HG03066 (cell line): ENCODE measurements at regions not wholly inside any gene's neighbourhood (a gene's known extent, or its start where the extent isn't known, plus 50 kb on each side); places are given as distances from the start of the nearest gene placed in this dataset.
"Not testable (repeated sequence)": the region's sequence is repeated elsewhere in the genome, so short reads cannot be mapped to it uniquely, and the experiment has no call there.

Source experiments
- ATAC-seq: cut with Tn5 transposase; IDR thresholded peaks from one replicate; pipeline ENCODE4 v1.9.1; 2021; ENCODE audit warnings: low read depth; ENCODE audit not compliant: unreplicated experiment

DNA sequence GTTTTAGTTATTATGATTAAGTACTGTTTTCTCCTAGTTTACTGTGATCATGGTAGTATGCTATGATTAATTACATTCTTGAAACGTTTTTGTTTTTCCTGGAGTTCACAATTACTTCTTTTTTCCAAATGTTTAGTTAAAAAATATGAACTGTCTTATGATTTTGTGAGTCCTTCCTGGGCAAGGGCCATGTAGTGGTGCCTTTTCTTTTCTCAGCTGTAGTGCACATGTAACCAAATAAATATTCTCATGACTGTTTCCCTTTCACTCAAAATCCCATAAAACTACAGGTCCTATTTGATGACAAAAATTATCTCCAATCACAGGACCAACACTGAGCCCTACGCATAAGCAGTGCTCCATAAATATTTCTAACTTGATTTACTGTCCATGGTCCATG, 118.9 kb upstream of the EGR2 start:
- ATAC-seq: no peak

DNA sequence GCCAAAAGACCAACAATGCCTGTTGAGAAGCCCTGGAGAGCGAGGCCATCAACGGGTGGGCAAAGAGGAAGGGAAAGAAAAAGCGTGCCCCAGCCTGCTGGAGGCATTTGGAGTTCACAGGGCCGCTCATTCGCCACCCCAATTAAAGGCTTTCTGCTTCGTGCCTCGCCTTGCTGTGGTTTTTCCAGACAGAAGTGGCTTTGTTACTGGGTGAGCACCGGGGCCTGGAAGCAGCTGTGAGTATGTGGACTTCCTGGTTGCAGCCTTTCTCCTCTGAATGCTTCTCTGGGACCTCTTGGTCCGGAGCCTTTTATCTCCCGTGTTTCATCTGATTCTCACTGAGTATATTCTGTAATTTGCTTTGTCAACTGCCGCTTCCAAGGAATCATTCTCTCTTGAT, 118.1 kb upstream of the EGR2 start:
- ATAC-seq: no peak

DNA sequence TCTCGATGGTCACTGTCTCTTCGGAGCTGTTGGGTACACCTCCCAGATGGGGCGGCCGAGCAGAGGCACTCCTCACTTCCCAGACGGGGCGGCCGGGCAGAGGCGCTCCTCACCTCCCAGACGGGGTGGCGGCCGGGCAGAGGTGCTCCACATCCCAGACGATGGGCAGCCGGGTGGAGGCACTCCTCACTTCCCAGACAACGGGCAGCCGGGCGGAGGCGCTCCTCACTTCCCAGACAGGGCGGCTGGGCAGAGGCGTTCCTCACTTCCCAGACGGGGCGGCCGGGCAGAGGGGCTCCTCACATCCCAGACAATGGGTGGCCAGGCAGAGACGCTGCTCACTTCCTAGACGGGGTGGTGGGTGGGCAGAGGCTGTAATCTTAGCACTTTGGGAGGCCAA, 112.6 kb upstream of the EGR2 start:
- not testable (repeated sequence) for ATAC-seq

DNA sequence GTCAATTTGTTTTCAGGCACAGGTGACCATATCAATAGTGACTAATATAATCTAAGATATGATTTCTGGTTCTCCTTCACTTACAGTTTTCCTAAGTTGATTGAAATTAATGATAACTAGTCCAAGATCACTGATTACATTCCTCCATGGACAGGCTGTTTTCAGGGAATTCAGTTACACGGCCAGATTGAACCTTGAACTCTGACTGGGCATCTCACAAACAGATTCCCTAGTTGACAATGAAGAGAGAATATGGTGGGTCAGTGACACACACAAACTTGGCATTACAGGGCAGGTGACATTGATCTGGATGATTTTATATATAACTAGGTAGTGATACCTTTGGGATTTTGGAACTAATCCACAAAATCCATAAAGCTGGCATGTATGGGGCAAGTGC, 110.2 kb upstream of the EGR2 start:
- no peak for ATAC-seq

DNA sequence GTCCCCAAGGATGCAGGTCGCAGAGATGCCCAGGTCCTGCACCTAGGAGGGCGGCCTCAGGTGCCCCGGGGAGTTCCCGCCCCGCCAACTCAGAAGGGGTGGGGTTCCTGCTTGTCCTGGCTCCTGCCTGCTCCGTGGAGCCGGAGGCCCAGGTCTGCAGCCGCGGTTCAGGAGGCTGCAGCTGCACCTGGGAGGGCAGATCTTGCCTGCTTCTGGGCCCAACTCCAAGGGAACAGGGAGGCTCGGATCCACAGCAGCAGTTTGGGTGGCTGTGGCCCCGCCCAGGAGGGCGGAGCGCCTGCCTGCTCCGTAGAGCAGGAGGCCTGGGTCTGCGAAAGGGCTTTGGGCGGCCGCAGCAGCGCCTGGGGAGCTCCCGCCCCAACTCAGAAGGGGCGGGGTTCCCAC, 108.2 kb upstream of the EGR2 start:
- ATAC-seq: no peak

DNA sequence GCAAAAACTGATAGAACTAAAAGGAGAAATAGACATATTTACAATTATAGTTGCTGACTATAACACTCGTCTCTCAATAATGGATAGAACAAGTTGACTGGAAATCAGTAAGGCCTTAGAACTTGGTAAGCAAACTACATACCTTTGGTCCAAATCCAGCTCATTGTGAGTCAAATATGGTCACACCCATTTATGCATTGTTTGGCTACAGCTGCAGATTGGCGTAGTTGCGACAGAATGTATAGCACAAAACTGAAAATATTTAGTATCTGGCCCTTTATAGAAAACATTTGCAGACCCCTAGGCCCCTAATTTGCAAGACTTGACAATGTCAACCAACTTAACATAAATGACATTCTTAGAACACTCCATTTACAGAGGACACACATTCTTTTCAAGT, 103.6 kb upstream of the EGR2 start:
- no peak for ATAC-seq

DNA sequence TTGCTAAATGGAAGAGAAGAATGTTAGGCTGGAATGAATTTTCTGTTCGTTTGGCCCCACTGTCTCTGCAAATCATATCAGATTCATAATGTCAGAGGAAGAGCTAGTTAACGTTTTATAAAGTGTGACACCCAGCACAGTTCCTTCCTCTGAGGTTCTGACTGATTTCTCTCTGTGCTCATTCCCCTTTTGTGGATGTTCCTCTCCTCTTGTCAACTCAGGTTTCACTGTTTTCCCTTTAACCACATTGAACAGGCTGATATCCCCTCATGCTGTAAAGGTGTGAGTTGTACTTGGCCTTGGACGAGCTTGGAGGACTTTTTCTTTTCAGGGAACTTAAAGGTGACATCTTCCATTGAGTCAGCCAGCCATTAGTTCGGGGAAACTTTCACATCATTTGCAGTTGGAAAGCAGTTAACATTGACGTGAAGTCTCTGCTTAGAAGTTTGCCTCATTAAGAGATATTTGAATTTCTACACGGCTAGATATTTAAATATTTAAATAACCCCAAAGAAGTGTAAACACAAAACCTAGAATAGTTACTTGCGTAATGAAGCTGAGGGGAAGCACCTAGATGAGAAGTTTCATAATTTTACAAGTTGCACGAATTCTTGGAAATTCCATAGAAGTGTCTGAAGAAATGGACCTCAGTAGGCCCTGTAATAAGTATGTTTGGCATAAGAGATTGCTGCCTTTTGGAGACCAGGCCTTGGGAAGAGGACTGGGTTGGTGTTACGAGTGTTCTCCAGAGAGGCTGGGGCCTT, 101.5 kb upstream of the EGR2 start:
- ATAC-seq: no peak

DNA sequence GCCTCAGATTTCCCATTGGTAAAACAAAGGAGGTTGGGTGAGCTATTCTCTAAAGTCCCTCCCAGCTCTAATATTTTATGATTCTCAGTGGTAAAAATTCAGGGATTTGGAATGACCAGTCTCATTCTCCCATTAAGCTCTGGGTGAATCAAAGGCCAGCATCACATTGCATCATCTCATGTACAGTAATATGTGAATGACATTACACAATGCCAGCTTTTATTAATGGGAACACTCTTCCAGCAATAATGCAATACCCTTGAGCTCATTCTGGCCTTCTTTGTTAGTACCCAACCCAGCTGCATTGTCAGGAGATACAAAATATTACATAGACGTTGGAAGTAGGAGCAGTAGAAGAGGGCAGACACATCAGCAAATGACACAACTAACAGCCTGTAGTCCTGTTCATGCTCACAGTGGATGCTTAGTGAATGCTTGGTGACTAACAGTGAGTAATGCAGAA, 100.0 kb upstream of the EGR2 start:
- no peak for ATAC-seq

DNA sequence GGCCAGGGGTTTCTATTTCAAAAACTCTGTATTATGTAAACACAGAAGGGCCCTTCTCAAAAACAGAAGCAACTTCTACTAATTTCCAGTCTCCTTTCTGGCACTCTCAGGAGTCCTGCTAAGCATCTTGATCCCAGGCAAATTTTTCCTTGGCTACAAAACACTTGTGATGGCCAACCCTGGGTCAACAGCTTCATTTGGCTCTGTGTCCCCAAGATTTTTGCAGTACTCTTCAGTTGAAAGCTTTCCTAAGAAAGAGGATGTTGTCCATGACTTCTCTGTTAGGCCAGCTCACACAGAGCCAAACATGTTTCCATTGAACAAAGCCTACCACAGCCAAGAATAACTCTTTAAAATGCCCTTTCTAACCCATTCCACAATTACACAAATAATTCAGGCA, 99.0 kb upstream of the EGR2 start:
- no peak for ATAC-seq

DNA sequence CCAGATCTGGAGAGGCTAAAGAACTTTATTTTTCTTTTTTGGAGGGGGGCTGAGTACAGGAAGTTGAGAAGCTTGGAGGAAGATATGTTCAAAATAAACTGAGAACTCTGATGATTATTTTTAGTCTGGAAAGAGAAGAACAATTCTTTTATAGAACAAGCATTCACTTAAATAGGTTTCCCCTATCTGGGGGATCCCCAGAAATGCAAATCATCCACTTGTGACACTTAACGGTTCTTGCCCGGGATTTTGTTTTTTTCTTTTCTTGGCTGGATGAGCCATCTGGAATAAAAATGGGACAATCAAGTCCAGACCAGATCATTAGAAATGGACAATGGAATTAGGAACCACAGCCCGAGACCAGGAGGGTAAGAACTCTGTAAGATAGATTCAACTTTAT, 95.9 kb upstream of the EGR2 start:
- no peak for ATAC-seq

DNA sequence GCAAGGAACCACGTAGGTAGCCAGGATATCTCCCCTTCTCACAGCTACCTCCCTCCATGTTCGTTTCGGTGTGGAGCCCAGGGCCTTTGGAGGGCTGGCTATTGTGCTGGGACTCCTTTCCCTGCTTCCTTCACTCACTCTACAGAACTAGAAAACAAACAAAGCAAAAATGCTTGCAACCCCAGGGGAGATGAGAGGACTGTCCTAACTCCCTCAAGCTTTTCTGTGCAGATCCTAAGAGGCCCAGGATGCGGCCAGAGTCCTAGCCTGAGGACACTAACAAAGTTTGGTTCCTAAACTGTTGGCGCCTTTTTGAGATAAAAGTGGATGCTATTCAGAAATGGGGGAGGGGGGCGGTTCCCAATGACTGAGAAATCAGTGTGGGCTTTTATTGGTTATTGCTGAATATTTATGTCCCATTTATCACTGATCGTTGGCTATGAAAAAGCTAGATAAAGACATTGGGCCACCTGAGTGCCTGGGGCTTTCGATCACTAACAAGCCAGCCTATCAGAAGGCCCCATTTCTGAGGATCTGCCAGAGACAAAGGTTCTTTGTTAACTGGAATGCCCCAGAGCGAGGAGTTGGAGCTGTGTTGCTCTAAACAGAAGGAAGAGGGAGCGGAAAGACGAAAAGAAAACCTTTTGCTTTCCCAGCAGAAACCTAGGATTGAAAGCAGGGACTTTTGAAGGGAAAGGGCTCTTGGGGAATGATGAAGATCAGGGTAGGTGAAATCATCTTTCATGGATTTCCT, 95.2 kb upstream of the EGR2 start:
- no peak for ATAC-seq

DNA sequence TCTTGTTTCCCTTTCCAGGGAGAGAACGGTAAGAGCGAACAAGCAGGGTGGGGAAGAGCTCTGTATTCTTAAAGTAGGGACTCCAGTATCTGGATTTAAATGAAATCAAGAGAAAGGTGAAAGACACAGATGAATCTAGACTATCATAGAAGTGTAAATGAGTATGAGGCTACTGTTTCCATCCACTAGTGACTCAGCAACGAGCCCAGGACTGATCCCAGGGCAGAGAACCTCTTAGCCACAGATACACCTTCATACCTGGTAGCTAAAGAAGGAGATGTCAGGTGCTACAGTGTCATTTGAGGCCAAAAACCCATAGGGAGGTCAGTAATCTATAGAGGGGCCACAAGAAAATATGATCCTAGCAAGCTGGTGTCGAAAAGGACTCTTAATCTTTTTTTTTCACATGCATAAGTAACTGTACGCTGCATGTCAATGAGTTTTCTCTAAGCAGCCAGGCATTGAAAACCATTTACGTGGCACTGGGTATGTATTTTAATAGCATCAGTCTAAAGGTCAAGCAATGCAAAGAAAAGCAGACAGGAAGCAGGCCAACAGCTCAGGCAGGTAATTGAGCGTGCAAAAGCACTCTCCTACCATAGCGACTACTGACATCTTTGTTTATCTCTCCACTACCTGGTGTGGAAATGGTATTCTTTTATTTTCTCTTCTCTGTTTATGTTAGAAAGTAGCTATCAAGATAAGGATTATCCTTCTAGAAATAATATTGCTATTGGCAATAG, 91.5 kb upstream of the EGR2 start:
- no peak for ATAC-seq

DNA sequence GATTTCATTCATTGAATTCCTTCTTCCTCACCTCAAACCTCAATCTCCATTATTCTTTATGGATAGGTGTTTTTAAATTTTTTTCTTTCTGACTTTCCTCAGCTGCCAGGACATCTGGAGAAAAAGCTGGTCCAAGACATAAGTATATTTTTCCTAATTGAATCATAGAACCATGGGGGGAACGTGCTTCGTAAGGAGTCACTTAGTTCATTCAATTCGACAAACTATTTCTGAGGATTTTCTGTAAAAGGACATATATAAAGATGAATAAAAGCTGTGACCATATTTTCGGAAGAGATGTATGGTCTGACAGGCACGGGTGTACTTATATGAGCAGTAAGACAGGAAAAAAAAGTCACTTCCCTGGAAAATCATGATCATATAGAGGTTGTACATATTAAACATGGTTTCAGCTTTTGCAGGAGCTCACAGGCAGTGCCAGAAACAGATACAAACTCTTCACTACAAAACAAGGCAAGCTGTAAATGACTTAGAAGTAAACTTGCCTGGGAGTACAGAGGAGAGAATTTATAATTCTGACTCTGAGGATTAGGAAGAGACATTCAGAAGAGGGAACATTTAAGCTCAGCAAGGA, 88.2 kb upstream of the EGR2 start:
- ATAC-seq: no peak

DNA sequence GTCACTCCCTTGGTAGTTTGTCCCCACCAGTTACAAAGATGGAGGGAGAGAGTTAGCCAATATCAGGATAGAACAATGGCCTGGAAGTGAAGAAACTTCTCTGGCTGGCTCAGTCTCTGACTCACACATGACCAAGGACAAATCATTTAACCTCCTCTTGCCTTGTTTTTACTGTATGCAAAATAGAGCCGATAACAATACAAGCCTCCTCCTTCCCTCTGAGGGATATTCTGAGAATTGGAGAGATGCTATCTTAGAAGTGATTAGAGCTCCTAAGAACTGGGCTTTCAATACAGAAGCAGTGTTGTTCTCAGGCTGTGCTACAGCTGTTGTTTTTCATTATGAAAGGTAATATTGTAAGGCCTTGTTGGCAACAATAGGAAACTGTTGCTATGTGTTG, 87.7 kb upstream of the EGR2 start:
- no peak for ATAC-seq

DNA sequence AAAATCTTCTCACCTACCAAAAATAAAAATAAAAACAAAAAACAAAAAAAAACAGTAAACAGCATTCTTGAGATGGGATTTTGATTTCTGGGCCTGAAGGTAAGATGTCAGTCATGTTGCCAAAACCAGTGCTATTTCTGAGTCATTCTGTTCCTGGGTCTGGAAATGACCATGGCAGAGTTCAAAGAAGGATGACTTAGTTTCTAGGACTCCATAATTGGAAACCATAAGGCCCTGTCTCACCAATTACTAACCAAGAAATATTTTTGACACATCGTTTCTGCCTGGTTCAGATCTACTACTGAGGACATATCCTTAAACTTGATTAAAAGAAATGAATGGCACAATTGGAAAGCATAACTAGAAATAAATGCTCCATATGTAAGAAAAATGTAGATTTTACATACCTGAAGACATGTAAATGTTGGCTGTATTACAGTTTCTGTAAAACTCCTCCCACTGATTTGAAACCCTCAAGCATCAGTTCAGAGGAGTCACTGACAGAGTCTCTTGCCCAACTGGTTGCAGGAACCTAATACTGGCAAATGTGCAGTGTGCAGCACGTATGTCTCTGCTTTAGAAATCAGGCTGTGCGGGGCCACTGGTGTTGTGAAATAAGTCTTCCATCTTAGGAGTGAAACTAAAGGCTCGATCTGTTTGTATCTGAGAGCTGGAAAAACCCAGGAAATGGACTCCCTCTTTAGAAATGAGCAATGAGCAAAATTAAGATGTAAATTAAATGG, 84.8 kb upstream of the EGR2 start:
- no peak for ATAC-seq

DNA sequence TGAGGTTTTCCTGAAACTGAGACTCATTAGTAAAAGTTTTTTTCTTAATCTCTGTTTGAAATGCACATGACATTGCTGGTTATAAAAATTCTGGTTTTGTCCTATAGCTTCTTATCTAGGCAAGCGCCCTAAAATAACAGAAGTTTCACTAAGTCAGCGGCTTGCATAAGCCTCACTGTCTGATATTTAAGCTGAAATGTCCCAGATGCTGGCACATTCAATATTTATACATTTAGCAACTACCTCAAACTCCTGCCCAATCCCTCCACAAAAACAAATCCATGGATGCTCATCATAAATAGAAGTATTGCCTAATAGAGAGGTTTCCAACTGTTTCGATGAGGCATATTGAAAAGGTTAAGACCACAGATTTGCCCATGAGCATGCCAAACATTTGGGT, 83.1 kb upstream of the EGR2 start:
- no peak for ATAC-seq

DNA sequence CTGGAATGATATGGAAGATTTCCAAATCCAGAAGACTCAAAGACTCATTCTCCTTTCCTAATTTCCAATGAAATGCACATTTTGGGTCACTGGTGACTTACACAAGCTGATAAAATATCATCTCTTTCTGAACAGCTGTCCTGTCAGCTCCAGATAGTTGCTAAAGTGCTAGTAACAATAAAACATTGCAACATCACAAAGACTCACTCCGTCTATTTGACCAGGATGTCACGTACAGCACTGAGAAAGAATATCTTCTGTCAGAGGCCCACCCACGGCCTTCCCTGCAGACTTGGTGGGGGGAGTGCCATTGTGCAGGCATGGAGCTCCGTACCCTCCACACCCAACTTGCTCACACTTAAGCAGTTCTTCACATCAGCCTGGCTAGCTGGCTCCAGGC, 78.9 kb upstream of the EGR2 start:
- no peak for ATAC-seq

DNA sequence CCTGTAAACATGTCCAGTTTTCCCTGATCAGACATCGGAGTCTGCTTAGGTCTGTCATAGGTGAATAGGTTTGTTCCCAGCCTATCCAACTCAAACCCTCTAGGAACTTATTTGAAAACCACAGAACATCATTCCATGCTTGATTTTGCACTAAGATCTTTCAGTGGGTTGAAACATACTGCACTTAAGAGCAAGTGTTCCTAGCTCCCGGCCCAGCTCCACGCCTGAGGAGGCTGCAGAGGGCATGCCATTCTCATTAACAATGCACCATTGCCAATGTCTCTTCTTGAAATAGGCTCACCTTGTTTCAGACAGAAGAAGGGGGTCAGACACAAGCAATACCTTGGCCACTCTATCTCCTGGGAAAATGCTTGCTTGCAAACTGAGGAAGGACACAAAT, 78.0 kb upstream of the EGR2 start:
- no peak for ATAC-seq

DNA sequence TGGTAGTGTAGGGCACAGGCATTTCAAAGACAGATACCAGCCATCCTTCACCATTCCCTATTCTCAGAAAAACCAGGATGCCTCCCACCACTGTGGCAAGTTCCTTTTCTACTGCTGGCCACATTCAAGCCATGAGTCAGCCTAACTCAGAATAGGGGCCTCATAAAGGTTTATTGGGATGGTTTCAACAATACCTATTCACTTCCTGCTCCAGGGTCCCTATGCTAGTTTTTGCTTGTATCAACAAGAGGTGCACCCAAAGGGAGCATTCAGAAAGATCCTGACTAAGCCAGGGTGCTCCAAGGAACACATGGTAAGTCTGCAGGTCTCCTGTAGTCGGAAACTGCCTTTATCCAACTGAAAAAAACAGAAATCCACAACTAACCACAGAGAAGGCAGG, 76.9 kb upstream of the EGR2 start:
- ATAC-seq: no peak

DNA sequence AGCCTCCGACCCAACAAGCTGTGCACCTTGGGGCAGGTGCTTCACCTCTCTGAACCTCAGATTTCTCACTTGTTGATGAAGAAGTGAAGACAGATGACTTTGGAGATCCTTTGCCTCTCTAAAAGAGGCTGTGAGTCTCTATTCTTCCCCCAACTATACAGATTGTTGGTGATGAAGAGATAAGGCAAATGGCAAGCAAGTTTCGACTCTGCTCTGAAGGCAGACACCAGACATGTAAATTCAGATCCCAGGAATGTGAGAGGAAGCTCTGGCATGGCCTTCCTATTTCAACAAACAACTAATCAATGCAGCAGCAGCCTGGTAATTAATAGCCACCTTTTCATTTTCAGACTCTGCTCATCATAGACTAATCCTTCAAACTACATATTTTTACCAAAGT, 74.2 kb upstream of the EGR2 start:
- ATAC-seq: no peak
